Loucy (cell line): ENCODE measurements at regions not wholly inside any gene's neighbourhood (a gene's known extent, or its start where the extent isn't known, plus 50 kb on each side); places are given as distances from the start of the nearest gene placed in this dataset.

Experiments
- H2AFZ ChIP-seq: fragments of 200-600 bp; sonication (generic); 2 replicates; pipeline ENCODE4 v1.6.0; 2016; ENCODE audit warnings: antibody characterized with exemption, mild to moderate bottlenecking, low read length, moderate library complexity
- H3F3A ChIP-seq: fragments of 200-600 bp; 2 replicates; pipeline ENCODE4 v1.6.0; 2016; ENCODE audit warnings: antibody characterized with exemption, low read depth, mild to moderate bottlenecking
- H3K27me3 ChIP-seq: fragments of 200-600 bp; sonication (generic); 2 replicates; pipeline ENCODE4 v1.6.1; 2014; ENCODE audit warnings: low read length, mild to moderate bottlenecking; ENCODE audit not compliant: insufficient read depth, poor library complexity, severe bottlenecking
- H3K36me3 ChIP-seq: fragments of 200-600 bp; sonication (generic); 2 replicates; pipeline ENCODE4 v1.6.1; 2016; ENCODE audit warnings: low read length; ENCODE audit not compliant: insufficient read depth
- H3K4me1 ChIP-seq: fragments of 200-600 bp; sonication (generic); 2 replicates; pipeline ENCODE4 v1.5.1; 2014; ENCODE audit warnings: low read length, mild to moderate bottlenecking; ENCODE audit not compliant: insufficient read depth, poor library complexity, severe bottlenecking
- H3K4me2 ChIP-seq: fragments of 200-600 bp; sonication (generic); 2 replicates; pipeline ENCODE4 v1.6.0; 2014; ENCODE audit warnings: antibody characterized with exemption, low read length, low read depth, mild to moderate bottlenecking; ENCODE audit not compliant: poor library complexity, severe bottlenecking
- H3K4me3 ChIP-seq: fragments of 200-600 bp; sonication (generic); 2 replicates; pipeline ENCODE4 v1.5.1; 2014; ENCODE audit warnings: low read length, mild to moderate bottlenecking, mixed read lengths; ENCODE audit not compliant: poor library complexity, severe bottlenecking
- H3K79me2 ChIP-seq: fragments of 200-600 bp; sonication (generic); 2 replicates; pipeline ENCODE4 v1.6.1; 2014; ENCODE audit warnings: low read length; ENCODE audit not compliant: insufficient read depth
- H3K9ac ChIP-seq: fragments of 200-600 bp; sonication (generic); 2 replicates; pipeline ENCODE4 v1.6.0; 2014; ENCODE audit warnings: mild to moderate bottlenecking, low read depth, low read length, moderate library complexity; ENCODE audit not compliant: poor library complexity, severe bottlenecking
- H3K9me2 ChIP-seq: fragments of 200-600 bp; sonication (generic); replicated peaks from 2 replicates; pipeline ENCODE4 v1.6.1; 2016; ENCODE audit warnings: low read depth, low read length, mixed read lengths
- H3K9me3 ChIP-seq: fragments of 200-600 bp; sonication (generic); 2 replicates; pipeline ENCODE4 v1.6.1; 2014; ENCODE audit warnings: mild to moderate bottlenecking, antibody characterized with exemption, low read length, low read depth; ENCODE audit not compliant: insufficient read depth
- H4K20me1 ChIP-seq: fragments of 200-600 bp; sonication (generic); 2 replicates; pipeline ENCODE4 v1.6.0; 2014; ENCODE audit warnings: antibody characterized with exemption, low read length, mild to moderate bottlenecking; ENCODE audit not compliant: insufficient read depth, poor library complexity, severe bottlenecking
- EZH2phosphoT487 ChIP-seq: fragments of 200-600 bp; IDR thresholded peaks from 2 replicates; pipeline ENCODE4 v1.6.1; 2018; ENCODE audit warnings: antibody characterized with exemption, mild to moderate bottlenecking, moderate library complexity, borderline replicate concordance
- TF ChIP-seq, protein P1 (sequence below): fragments of 200-600 bp; sonication (generic); conservative IDR thresholded peaks from 2 replicates; pipeline ENCODE4 v1.5.1; 2014; ENCODE audit warnings: mild to moderate bottlenecking, antibody characterized with exemption, low read length

DNA sequence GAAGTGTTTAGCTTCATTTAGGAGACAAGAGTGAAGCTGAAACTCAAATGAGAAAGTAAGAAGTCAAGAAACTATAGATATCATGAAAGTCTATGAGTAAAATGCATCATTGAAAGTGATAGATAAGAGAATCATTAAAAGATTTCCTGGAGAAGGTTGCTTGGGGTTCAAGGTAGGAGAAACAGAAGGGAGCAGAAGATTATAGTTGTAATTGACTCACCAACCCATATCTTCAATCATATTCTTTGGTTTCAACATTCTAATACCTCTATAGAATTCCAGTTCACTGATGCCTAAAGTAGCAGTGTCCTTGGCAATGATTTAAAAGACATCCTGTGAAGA is 365.7 kb upstream of the RIOK2 start:
- no peaks in the 10 kb centered on the region for H3F3A ChIP-seq
- H4K20me1 ChIP-seq: no peaks in the 10 kb centered on the region
- H3K4me3 ChIP-seq: no peak overlapping the region
- no peaks in the 10 kb centered on the region for H3K79me2 ChIP-seq
- TF ChIP-seq EZH2phosphoT487: no peak
- TF ChIP-seq, protein P1, sequence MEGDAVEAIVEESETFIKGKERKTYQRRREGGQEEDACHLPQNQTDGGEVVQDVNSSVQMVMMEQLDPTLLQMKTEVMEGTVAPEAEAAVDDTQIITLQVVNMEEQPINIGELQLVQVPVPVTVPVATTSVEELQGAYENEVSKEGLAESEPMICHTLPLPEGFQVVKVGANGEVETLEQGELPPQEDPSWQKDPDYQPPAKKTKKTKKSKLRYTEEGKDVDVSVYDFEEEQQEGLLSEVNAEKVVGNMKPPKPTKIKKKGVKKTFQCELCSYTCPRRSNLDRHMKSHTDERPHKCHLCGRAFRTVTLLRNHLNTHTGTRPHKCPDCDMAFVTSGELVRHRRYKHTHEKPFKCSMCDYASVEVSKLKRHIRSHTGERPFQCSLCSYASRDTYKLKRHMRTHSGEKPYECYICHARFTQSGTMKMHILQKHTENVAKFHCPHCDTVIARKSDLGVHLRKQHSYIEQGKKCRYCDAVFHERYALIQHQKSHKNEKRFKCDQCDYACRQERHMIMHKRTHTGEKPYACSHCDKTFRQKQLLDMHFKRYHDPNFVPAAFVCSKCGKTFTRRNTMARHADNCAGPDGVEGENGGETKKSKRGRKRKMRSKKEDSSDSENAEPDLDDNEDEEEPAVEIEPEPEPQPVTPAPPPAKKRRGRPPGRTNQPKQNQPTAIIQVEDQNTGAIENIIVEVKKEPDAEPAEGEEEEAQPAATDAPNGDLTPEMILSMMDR: no peak
- no peak overlapping the region for H3K9ac ChIP-seq
- H3K9me2 ChIP-seq: no peaks in the 10 kb centered on the region
- no peaks in the 10 kb centered on the region for H3K9me3 ChIP-seq
- H2AFZ ChIP-seq: no peak overlapping the region
- no peaks in the 10 kb centered on the region for H3K27me3 ChIP-seq
- no peaks in the 10 kb centered on the region for H3K36me3 ChIP-seq
- H3K4me2 ChIP-seq: no peak overlapping the region
- no peaks in the 10 kb centered on the region for H3K4me1 ChIP-seq

DNA sequence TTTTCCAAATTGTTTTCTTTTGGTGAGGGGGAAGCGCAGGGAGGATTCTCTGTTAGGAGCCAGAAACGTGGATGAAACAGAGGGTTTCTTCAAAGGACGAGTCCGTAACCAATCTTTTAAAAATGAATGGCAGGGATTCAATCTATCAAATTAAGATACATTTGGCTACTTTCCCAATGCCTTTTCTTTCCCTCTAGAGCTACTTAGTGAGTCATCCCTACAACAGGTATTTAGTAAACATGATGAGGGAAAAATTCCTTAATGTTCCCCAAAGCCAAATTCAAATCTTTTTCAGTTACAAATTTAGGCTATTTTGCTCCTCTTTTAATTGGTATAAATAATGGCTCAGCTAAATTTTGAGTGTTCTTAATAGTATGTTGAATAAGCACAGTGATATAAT is 366.4 kb upstream of the RIOK2 start:
- Histone ChIP-seq H3K36me3 (no peaks in the 10 kb centered on the region), H3K4me3 (no peak overlapping the region), H3K9ac (no peak overlapping the region), H3K27me3 (no peaks in the 10 kb centered on the region), H3K4me2 (no peak overlapping the region), H4K20me1 (no peaks in the 10 kb centered on the region), H3K79me2 (no peaks in the 10 kb centered on the region), H3F3A (no peaks in the 10 kb centered on the region), H3K9me2 (no peaks in the 10 kb centered on the region), H2AFZ (no peak overlapping the region), H3K9me3 (no peaks in the 10 kb centered on the region), H3K4me1 (no peaks in the 10 kb centered on the region)
- TF ChIP-seq, protein P1: no peak
- TF ChIP-seq EZH2phosphoT487: no peak

DNA sequence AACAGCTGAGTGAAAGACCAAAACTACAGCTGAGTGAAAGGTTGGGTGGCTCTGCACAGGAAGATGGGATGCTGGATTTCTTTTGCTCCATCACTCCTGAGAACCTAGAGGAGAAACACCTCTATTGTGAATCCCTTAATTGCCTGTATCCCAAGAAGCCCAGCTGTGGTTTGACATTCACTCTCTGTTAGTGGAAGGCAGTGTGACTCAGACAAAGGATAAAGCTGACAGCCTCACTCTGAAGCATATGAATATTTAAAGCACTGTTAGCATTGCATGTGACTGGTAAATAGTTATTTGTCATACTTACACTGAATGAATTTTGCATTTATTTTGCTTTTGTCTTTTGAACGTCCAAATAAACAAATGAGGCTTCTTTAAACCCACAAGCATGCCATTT is 367.1 kb upstream of the RIOK2 start:
- Histone ChIP-seq H3K4me2 (no peak overlapping the region), H3K9me2 (no peaks in the 10 kb centered on the region), H3K9me3 (no peaks in the 10 kb centered on the region), H3K27me3 (no peaks in the 10 kb centered on the region), H3F3A (no peaks in the 10 kb centered on the region), H3K79me2 (no peaks in the 10 kb centered on the region), H3K36me3 (no peaks in the 10 kb centered on the region), H3K9ac (no peak overlapping the region), H2AFZ (no peak overlapping the region), H3K4me3 (no peak overlapping the region), H4K20me1 (no peaks in the 10 kb centered on the region), H3K4me1 (no peaks in the 10 kb centered on the region)
- TF ChIP-seq EZH2phosphoT487: no peak
- TF ChIP-seq, protein P1: no peak
